OCI-LY1 (cell line): ENCODE measurements at regions not wholly inside any gene's neighbourhood (a gene's known extent, or its start where the extent isn't known, plus 50 kb on each side); places are given as distances from the start of the nearest gene placed in this dataset.

Experiments
- CTCF ChIP-seq: fragments of 200-600 bp; sonication (generic), shearing (Covaris generic); IDR thresholded peaks from 2 replicates; pipeline ENCODE4 v1.5.1; 2017; ENCODE audit warnings: mild to moderate bottlenecking, antibody characterized with exemption, low read length, moderate library complexity, mixed read lengths
- EZH2 ChIP-seq: fragments of 200-600 bp; sonication (generic), shearing (Covaris generic); IDR thresholded peaks from 2 replicates; pipeline ENCODE4 v1.8.0; 2017; ENCODE audit warnings: borderline replicate concordance, mixed run types, mild to moderate bottlenecking, antibody characterized with exemption, low read length, moderate library complexity, mixed read lengths

GRCh38 chr19:30695171-30695875 is 323.1 kb downstream of the ZNF536 start:
- TF ChIP-seq CTCF (peak; percentile 32), EZH2 (no peak)
